HG02852 (cell line): ENCODE measurements at regions not wholly inside any gene's neighbourhood (a gene's known extent, or its start where the extent isn't known, plus 50 kb on each side); places are given as distances from the start of the nearest gene placed in this dataset.

Experiments
- ATAC-seq: cut with Tn5 transposase; IDR thresholded peaks from one replicate; pipeline ENCODE4 v1.9.1; 2021; ENCODE audit warnings: mild to moderate bottlenecking, moderate library complexity; ENCODE audit not compliant: unreplicated experiment

DNA sequence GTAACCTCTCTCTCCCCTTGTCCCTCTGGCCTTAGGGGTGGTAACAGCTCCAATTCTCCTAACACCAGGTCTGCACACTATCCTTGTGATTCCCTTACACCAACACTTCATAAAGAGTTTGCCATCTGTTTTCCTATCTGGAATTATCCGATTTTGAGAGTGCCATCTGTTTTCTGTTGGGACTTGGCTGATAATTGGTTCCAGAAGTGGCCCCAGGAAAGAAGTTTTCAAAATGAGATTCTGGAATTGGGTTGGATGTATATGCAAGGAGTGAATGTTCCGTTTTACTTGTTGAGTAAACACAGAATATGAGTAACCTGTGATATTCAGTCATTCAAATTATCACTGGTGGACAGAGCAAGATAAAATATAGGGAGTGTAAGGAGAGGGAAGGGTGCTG, 134.1 kb upstream of the HS3ST3A1 start:
- ATAC-seq = no peak

DNA sequence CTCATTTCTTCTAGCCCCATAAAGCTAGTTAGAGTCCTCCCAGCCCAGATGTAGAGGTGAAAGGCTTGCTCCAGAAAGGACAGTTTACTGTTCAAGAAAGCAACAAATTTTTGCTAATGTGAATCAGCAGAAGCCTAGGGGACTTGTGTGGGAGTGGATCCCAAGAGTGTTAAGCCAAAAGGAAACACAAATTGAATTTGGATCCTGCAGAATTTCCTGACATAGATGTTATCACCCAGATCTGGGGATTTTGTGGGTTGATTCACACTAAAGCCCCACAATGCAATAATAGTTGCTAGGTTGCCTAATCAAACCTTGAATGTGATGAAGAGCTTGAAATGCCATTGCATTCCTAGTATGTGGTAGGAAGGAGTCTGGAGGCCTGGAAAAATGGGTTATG, 135.2 kb upstream of the HS3ST3A1 start:
- no peak for ATAC-seq

DNA sequence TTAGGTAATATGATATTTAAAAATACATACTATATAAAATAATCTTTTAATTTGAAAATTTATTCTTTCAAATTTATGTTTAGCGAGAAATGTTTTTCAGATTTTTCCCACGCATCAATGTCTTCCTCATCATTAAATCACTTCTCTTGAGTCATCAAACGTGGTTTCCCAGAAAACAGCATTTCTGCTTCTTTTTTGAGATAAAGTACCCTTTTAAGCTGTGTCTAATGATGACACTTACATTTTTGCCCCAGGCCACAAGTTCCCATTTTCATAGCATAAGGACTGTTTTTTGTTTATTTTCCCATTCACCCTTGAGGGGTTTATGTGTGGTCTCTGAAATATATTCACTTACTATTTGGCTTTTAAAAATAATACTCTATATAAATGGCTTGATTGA, 139.0 kb upstream of the HS3ST3A1 start:
- ATAC-seq = no peak

DNA sequence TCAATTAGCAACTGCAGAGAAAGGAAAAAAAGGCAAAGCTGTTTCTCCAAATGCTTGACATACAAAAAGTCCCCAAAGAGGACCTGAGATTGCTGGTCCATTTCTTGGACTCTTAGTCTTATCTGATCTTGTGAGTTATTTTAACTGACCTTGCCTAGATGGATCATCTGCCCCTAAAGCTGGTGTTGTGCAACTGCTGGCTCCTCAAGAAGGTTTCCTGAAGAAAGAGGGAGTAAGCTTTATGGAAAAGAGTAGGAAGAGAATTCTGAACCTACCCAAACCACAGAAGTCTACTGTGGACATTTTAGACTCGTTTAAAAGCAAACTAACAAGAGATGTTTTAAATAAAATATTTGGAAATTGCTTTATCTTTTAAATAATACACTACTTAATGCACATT, 140.0 kb upstream of the HS3ST3A1 start:
- ATAC-seq = no peak

DNA sequence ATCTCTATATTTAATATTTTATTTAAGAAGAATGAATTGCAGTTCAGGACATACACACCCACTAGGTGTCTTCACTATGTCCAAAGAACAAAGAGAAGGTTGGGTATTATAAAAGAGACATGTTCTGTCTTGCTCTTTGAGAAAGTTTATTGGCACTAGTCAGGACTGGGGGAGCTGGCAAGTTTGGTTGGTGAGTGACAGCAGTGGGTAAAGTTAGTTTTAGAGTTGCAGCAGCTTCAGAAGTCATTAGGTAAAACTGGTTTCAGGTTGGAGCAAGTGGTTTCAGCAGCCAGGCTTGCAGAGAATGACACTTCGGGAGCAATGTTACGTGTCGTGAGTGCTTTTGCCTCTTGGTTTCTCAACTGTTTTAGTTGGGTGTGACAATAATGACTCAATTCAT, 142.2 kb upstream of the HS3ST3A1 start:
- no peak for ATAC-seq

DNA sequence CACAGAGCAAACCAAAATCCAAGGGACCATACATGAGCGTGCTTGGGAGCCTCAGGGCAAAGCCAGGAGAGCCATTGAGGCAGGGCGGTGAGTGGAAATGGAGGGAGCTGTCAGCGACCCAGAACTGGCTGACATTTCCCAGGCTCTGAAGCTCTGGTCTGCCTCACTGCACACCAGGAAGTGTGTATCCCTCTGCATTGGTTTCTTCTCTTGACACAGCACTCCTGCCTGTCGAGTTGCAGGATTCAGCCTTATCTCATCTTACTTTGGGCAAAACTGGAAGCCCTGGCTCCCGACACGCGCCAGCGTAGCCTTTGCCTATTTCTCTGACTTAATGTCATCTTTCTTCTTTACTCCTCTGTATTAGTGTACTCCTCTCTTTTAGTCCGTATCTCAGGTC, 144.7 kb upstream of the HS3ST3A1 start:
- ATAC-seq = no peak

DNA sequence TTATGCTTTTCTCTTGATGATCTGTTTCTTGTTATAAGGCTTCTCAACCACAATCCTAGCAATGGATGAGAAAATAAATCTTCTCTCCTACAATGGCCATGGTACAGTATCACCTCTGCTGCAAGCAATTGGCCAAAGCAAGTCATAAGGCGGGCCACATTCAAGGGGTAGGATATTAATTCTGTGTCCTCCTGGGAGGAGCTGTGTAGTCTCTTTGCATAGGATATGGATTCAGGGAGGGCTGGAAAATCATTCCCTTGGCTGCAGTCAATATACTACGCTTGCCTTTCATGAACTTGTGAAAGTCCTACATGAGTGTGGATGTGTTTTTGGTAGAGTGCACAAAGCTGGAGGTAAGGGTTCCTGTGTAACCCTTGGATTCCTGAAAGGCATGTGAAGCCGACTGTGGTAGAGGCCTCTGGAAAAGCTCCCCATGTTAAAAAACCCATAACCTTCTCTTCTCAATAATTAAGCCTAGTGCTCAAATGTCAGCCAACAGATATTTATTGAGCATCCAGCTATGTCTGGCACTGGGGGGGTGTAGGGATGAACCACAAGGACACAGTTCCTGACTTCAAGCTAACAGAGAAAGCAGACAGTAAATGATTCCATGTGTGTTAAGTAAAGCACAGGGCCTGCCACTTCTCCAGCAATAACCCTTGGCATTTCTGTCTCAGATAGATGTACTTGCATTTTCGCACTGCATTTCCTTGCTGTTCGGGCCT, 147.6 kb upstream of the HS3ST3A1 start:
- ATAC-seq = no peak

DNA sequence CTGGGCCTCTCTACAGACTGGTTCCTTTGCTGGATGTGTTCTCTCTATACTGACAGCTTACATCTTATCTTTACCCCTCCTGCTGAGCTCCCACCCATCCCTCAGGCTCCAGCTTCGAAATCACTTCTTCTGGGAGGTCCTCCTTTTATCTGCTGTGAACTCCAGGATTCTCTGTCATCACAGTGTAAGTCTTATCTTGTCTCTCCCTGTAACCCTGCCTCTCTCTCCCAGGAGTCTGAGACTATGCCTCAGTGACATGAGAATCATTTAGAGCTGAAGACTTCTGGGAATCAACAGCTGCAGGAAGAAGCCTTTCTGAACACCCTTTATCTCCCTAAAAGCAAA, 148.1 kb upstream of the HS3ST3A1 start:
- ATAC-seq = no peak

DNA sequence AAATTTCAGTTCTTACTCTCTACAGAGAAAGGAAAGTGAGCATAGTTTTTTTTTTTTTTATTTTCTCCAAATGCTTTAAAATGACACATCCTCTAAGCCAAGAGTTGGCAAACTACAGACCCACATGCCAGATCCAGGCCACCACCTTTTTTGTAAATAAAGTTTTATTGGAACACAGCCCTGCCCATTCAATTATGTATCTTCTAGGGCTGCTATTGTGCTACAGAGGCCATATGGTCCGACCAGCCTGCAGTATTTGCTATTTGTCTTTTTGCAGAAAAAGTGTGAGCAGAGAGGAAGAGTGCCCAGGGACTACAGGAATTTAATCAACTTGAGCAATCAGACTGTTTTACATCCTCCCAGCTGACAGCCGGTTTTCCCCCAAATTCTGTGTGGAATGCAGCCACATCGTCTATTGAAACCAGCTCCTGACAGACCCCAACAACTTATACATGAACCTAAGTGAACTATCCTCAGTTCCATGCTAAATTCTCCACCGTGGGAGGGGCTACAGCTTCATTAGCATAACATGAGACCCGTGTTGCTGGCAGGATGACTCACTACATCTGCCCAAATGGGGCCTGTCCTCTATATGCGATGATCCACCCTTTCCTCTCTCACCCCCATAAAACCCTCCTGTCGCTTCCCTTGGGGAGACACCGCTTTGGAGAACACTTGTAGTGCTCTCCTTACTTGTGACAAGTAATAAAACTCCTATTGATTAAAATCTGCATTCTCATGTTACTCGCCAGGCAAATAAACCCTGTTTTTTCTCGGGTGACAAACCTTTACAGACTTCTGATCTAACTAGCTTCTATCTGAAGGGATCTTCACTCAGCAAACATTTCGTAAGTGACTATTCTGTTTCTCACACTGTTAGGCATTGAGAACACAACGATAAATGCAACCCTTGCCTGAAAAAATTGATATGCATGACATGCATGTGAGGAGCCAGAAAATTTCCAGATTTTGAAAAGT, 149.4 kb upstream of the HS3ST3A1 start:
- ATAC-seq = no peak

DNA sequence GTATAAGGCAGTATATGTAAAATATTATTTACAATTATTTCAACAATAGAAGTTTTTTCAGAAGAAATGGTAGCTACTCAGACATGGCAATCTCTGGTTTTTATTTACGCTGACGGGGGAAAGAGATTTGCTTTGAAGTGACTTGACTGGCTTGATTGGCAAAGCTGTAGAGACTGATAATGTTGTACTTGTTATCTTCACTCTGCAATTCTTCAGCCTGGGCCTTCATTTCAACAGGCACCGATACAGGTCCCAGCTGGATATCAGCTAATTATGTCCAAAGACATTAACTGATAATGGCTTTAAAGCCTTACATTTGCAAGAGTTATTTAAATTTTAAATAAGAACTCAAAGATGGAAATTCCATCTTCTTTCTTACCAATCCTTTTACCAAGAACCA, 151.4 kb upstream of the HS3ST3A1 start:
- no peak for ATAC-seq

DNA sequence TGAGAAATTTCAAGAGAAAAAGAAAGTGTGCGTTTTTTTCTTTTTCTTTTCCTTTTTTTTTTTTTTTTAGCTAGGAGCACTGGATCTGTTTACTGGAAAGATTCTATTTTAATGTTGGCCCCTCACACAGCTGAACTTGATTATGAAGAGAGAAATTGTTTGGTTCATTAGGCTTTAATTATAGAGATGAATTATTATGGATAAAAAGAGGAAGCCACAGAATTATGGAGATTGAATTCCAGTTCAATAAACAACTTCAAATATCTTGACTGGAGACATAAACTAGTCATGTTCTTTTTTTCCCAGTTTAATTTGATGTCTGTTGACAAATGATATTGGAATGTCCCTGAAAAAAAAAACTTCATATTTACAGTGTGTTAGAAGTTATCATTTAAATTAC, 152.0 kb upstream of the HS3ST3A1 start:
- ATAC-seq = no peak

DNA sequence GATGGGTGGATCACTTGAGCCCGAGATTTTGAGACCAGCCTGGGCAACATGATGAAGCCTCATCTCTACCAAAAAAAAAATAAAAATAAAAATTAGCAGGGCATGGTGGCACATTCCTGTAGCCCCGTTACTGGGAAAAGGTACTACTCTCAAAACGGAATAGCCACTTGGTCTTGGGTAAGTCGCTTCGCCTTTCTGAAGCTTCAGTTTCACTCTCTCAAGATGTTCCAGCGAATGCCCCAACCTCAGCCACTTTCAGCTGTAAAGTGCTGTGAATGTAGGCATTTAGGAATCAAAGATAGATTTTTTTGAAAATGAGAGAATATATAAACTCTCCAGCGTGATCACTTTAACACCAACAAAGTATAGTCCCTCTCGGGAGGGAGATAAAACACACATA, 154.1 kb upstream of the HS3ST3A1 start:
- ATAC-seq = no peak

DNA sequence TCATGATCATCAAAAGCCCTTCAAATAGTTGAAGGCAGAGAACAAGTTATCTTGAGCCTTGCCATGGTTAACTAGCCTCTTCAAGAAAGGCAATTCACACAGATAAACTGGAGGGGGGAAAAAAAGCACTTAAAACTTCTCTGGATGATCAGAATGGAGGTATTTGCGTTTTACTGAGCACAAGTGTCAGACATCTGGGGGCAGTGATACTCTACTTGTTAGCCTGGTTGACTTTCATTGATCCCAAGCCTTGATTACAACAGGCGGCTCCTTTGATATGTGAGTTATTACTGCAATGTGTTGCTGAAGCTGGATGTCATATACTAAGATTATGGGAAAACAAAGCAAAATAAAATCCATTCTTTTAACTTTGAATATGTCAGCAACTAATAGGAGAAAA, 155.0 kb upstream of the HS3ST3A1 start:
- ATAC-seq = no peak

DNA sequence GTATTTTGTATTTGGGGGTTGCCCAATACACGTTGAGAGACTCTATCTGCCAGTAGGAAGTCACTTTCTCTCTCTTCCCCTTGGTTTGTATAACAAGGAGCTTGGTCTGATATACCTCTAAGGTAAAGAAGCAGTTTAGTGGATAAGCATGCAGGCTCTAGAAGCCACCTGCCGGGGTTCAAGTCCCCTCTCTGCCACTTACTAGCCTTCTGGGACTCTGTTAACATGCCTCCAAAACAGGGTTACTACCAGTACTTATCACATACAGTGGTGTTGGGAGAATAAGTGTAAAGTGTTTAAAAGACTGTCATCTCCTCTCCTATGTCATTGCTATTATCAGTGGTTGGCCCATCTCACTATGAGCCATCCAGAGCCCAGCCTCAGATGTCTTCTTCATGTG, 156.1 kb upstream of the HS3ST3A1 start:
- ATAC-seq = no peak

DNA sequence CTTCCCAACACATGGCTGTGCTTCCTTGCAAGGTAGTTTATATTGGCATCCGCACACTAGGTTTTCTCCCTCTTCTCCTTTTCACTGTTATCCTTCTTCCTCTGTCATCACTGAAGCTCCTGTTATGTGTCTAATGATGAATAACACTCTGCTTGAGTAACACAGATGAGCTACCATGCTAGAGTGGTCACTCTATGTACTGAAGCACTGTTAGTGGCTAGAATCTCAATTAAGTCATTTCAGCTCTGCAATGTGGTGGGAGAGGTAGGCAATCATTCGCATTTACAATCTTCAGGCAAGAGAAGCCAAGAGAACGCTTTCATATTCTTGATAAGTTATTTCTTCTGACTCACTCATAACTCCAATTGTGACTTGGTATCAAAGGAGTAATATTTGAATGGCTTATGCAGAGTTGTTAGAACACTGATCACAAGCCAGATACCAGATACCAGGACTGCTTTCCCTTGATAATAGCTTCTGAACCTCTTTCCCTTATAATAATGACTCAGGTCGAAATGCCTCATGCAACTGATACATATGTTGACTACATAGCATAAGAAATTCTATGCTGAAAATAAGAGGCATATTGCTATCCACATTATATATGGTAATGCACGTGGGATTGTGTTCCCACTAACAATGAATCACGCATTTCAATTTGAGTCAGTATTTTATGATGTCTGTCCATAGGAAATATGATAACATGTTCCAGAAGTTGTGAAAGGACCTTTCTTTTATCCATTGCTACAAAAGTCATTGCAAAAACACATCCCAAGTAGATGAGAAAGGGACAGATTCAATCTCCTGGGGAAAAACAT, 158.0 kb upstream of the HS3ST3A1 start:
- ATAC-seq = no peak

DNA sequence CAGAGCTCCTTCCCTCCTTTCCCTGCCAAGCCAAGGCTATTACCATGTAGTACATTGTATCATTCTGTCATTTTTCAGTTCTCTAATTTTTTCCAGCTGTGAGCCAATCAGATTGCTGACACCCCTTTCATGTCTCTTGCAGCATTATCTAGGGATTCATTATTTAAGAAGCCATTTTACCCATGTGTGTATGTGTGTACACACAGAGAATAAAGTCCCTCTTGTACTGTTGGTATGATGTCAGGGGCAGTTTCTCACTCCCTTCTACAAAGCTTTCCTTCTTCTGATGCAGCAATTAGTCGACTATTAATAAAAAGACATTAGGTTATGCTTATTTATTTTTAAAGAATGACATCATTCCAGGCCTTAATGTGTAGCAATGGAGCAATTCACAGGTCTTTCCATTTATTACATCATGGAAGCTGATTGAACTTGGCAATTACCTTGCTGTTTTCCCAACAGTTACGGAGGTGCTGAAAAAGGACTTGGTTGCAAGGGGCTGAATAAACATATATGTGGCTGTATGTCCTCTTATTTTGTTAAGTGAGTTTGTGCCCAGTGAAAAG, 159.4 kb upstream of the HS3ST3A1 start:
- no peak for ATAC-seq

DNA sequence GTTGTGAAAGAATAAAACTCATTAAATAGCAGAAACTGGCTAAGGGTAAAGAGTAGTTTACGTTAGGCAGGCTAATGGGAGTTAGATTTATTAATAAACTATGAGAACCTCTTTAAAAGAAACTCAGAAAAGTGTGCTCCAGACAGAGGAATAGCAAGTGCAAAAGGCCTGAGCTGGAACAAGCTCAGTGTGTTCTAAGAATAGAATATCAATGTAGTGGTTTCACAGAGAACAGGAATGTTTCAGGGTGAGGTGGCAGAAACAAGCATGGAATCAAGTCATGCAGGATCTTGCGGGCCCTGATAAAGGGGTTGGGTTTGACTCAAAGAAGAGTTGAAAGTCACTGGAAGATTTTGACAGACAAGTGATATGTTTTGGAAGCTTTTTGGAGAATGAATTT, 164.0 kb upstream of the HS3ST3A1 start:
- no peak for ATAC-seq

DNA sequence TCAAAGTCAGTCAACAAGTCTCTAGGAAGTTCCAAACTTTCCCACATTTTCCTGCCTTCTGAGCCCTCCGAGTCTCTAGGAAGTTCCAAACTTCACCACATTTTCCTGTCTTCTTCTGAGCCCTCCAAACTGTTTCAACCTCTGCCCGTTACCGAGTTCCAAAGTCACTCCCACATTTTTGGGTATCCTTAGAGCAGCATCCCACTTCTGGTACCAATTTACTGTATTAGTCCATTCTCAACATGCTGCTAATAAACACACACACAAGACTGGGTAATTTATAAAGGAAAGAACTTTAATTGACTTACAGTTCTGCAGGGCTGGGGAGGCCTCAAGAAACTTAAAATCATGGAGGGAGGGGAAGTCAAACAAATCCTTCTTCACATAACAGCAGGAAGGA, 169.0 kb upstream of the HS3ST3A1 start:
- ATAC-seq = no peak

DNA sequence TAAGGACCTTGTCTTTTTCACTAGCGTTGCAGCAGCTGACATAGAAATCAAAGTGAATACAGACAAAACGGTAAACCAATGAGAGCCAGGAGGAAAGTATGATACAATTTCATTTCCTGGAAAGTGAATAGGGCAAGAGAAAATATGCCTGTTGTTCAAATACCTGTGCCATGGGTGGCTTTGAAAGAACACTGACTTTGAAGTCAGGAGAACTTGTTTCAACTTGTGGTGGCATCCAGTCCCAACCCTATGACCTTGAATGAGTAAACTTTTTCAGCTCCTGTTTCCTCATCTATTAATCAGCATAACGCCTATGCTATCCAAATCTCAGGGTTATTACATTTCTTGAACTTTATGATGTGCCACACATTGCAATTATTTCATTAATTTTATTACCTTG, 173.7 kb upstream of the HS3ST3A1 start:
- ATAC-seq = no peak

DNA sequence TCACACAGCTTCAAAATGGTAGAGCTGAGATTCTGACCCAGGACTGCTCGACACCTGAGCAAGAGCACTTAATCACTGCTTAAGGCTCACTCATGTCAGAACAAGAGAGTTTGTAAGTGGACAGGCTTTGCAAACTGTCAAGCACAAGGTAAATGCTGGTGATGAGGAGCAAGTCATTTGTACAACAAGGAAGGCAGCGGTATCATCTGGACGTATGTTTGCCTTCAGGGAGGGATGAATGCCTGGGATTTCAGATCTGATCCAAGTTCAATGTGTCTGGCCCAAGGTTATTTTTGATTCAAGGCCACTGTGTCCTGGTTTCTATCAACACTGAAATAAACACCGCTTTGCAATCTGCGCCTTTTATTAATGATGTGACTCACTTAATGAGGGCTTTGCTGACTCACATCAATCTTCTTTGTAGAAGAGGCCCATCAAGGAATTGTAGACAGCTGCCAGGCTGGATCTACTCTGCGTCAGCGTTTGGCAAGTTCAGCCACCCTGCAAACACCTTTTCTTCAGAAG, 174.4 kb upstream of the HS3ST3A1 start:
- no peak for ATAC-seq

DNA sequence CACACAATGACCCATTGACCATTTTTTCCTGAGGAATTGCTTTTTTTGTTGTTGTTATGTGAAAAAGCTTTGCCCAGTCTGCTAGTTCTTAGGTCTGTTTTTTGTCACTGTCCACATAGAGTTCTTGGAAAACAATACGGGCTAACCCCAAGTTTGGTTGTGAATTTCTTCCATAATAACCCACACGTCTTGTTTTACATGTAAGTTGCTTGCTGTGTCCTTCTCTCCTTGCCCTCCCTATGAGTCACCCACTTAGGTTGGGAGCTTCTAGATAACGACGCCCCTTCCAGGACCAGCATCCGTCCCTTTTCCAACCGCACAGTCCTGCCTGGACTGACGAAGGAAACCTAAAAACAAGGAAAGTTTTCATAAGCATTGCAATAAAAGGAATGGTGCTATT, 175.3 kb upstream of the HS3ST3A1 start:
- ATAC-seq = no peak
